HG02973 (cell line): ENCODE measurements at regions not wholly inside any gene's neighbourhood (a gene's known extent, or its start where the extent isn't known, plus 50 kb on each side); places are given as distances from the start of the nearest gene placed in this dataset.

Experiments used
- ATAC-seq: cut with Tn5 transposase; IDR thresholded peaks from one replicate; pipeline ENCODE4 v1.9.1; 2021; ENCODE audit warnings: moderate library complexity; ENCODE audit not compliant: unreplicated experiment

DNA sequence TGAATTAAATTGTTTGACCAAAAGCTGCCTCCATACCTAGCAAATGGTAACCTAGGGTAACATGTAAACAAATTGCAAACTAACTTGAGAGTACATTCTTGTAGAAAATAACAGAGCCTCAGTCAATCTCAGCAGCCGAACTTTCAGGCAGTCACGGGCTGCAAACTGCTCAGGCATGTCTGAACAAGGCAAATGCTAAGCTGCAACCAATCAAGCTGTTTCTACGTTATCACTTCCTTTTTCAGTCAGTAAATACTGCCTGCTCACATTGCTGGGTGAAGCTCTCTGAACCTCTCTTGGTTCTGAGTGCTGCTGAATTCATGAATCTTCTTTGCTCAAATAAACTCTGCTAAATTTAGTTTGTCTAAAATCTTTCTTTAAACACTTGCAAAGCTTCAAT is 1212.4 kb downstream of the SORCS1 start:
- peak; percentile 88 for ATAC-seq

DNA sequence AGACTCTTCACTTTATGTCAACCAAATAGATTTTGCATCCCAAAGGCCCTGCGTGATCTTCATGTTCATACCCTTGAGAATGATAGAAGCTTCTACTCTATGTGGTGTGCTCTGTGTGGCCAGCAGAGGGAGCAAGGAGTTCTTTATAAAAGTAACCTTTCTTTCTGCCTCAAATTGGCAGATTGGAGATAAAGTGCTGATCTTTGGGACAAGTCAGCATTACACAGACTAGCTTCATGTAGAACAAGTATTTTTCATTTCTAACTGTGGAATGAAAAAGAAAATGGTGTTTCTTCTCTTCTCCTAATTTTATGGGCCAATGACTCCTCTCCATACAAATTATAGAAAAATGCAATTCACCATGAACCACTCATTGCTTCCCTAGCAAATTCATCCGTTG is 1214.1 kb downstream of the SORCS1 start:
- no peak for ATAC-seq

DNA sequence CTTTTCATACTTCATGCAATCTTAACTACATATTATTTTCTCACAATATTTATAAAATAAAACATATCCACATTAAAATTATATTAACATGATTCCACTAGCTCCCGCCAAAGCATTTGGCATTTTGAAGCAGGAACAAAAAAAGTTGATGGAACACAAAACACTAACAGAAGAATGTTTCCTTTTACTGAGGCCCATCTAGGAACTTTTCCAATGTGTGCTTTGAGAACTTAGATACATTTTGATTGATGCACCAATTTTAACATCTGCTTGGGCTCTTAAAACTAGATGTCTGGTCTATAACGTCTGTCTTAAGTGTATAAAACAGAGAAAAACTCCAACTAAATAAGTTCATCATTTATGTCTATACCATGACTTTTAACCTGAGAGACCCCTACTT is 1214.8 kb downstream of the SORCS1 start:
- ATAC-seq, result no peak

DNA sequence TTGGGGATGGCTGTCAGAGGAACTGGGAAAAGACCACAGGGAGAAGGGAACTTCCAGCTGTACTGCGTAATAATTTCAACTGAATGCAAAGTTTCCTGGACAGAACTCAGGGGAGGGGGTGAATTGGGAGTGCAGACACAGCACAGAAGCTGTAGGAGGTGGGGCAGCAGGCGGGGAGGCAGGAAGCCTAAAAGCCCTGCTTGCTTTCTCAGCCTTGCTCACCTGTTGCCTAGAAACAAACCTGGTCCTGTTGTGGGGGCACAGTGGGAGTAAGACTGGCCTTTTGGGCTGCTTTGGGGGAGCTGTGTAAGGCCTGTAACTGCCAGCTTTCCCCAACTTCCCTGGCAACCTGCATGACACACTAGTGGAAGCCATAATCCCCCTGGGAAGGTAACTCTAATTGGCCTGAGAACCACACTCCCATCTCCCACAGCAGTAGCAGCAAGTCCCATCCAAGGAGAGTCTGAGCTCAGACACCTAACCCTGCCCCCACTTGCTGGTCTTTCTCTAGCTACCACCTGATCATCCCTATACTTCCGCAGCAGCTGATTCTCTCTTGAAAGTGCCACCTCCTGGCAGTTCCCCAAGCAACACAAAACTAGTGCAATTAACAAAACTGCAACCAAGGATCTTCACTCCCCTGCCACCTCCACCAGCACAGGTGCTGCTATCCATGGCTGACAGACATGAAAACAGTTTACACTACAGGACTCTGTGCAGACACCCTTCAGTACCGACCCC is 1239.3 kb downstream of the SORCS1 start:
- no peak for ATAC-seq

DNA sequence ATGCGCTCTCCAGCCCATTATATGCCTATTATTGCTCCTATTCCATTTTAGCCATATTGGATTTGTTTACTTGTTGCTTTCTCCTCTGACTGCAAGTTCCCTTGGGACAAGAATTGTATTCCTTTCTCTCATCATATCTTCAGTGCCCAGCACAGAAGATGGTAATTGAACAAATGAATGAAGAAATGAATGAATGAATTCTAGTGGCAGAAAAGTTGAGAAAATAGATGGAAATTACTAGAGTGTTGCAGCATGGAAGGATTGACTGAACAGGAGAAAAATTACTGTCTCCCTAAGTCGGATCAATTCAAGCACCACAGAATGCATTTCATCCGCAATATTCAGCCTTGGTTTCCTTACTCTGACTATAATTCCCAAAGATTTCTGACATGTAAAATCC is 1243.2 kb downstream of the SORCS1 start:
- ATAC-seq, result no peak

DNA sequence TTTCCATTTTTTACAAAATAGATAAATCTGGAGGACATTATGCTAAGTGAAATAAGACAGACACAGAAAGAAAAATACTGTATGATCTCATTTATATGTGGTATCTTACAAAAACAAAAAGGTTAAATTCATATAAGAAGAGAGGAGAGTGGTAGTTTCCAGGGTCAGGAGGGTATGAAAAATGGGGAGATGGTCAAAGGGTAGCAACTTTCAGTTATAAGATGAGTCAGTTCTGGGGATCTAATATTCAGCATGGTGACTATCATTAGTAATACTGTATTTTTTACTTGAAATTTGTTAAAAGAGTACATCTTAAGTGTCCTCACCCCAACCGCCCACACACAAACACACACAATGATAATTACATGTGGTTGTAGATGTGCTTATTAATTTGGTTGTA is 1250.1 kb downstream of the SORCS1 start:
- no peak for ATAC-seq

DNA sequence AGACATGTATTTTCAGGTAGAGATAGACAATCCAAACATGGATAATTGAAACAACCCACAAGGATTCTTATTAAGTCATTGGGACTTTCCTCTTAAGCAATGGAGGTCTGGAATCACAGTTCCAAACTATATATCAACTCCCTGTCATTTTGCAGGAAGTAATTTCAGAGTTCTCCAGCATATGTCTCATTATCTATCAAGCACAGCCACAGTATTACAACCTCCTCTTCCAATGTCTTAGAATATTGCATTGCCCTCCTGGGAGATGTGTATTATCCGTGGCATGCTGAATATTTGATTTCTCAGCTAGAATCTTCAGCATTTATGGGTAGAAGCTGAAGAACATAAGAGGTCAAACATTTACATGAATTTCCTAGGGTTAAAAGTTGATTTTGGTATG is 1255.8 kb downstream of the SORCS1 start:
- ATAC-seq, result no peak

DNA sequence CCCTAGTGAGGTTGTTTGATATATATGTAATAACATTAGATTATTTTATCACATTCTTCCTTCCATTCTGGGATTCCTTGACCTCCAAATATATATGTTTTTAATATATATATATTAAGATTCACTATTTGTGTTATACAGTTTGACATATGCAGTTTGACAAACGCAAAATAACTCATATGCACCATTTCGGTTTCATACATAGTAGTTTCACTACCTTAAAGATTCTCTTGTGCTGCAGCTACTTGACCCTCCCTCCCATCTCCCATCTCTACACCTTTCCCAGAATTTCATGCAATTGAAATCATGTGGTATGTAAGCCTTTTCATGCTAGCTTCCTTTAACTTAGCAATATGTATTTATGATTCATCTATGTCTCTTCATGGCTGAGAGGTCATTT is 1244.4 kb downstream of the SORCS3 start:
- ATAC-seq, result no peak

DNA sequence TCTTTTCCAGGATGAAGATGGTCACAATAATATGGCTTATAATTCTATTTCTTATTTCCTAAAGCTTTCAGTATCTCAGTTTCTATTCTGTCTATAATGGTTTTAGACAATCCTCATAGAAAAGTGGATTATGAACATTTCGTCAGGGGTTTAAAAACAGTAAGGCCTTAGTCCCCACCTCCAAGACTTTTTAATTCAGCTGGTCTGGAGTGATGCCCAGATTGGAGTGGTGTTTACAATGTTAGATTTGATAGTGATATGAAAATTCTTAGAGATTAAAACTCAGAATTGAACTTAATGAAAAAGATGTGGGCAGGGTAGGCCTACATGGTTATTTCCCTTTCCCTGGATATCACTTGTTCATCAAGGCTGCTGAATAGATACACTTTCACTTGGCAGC is 1238.3 kb downstream of the SORCS3 start:
- no peak for ATAC-seq

DNA sequence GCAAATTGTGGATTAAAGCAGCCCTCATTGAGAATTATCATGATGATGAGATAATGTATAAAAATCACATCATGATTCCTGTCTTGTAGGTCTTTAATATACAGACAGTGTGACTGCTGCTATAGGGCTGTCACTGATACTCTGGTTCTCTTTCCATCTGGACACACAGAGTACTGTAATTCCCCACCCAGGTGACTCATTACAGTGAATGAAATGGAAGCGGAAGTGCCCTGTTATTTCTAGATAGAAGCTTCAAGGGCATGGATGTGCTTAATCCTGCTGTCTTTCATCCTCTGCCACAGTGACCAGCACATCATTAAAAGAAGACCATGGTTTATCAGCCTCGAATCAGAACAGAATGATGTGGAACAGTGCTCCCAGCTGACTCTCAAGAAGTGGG is 1234.0 kb downstream of the SORCS3 start:
- no peak for ATAC-seq

DNA sequence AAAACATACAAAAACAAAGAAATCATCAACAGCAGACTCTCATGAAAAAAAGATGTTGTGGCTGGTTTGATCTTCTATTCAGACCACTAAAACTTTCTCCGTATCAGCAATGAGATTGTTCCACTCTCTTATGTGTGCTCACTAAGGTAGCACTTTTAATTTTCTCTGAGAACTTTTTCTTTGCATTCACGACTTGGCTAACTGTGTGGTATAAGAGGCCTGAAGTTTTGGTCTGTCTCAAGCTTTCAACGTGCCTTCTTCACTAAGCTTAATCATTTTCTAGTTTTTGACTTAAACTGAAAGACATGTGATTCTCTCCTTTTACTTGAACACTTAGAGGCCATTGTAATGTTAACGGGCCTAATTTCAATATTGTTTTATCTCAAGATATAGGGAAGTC is 1231.6 kb downstream of the SORCS3 start:
- no peak for ATAC-seq

DNA sequence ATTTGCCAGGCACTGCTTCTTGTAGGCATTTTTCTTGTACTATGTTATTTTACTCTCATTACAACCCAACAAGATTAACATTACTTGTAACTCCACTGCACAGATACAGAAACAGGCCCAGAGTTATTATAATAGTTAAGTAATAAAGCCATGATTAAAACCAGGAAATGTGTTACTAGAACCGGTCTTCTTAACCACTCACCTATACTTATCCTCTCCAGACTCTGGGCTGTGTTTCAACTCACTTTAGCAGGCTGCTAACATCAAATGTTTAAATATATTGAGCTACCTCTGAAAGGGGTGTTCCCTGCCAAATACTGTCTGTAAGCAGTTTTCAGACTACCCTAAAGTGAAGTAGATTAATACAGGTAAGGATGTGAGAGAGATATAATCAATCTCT is 1227.8 kb downstream of the SORCS3 start:
- ATAC-seq, result no peak

DNA sequence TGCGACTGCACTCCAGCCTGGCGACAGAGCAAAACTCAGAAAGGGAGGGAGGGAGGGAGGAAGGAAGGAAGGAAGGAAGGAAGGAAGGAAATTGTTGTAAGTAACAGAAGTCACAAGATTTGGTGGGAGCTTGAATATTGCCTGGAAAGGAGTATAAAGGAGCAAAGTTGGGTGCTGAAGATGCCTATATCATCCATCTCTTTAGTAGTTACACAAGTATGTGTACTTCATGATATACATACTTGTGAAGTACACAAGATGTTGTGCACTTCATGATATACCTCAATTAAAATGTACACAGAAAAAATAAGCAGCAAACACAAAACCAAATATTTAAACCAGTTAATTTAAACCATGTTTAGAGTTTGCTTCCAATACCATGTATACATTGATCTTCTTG is 1223.8 kb downstream of the SORCS3 start:
- no peak for ATAC-seq

DNA sequence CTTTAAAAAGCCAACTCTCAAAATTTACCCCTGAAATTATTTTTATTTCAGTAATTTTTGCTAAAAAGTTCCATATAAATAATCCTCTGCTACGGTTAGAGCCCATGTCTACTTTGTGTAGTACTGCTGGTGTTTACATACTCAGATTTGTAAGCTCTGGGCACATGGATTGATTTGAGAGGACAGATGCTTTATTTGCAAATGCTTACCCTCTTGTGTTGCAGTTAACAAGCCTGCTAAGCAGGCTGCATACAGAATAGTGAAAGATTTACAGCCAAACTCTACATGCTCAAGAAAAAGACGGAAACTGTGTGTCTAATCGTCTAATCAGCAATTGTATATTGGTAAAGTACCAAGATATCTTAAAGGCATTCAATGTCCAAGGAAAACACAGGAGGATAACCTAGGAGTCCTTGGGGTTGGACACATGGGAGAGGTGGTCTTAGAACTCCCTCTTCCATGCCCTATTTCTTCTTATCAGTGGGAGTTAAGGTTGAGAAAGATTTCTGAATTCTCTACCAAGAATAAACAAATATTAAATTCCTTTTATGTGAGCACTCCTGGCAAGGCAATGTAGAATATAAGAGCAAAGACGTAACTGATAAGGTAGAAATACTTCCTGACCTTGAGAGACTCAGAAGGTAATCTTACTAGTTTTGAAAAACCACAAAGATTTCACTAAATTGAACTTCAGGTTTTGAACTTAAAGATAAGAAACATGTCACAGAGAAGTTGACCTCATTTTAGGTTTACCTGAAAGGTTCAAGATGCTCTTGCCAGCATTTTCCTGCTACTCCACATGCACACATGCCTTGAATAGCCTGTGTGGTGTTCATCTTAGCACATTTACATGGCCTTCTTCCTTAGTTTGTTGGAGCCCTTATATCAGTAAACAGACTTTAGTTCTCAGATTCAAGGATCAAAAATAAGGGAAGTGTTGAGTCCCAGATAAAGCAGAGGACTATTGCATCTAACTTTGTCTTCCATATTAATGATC is 1216.5 kb downstream of the SORCS3 start:
- ATAC-seq, result no peak

DNA sequence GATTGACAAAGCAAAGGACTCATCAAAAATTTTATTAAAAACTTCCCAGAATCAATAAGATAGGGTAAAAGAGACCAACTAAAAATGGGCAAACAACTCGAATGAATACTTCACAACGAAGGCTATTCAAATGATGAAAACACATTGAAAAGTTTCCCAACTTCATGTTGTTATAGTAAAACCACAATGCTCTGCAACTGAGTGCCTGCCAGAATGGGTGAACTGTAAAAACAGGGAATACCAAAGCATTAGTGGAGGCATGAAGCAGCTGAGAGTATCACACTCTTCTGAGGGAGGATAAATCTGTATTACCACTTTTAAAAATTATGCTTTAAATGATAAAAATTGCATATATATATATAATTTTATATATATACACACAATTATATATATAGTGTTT is 1214.7 kb downstream of the SORCS3 start:
- ATAC-seq, result no peak

DNA sequence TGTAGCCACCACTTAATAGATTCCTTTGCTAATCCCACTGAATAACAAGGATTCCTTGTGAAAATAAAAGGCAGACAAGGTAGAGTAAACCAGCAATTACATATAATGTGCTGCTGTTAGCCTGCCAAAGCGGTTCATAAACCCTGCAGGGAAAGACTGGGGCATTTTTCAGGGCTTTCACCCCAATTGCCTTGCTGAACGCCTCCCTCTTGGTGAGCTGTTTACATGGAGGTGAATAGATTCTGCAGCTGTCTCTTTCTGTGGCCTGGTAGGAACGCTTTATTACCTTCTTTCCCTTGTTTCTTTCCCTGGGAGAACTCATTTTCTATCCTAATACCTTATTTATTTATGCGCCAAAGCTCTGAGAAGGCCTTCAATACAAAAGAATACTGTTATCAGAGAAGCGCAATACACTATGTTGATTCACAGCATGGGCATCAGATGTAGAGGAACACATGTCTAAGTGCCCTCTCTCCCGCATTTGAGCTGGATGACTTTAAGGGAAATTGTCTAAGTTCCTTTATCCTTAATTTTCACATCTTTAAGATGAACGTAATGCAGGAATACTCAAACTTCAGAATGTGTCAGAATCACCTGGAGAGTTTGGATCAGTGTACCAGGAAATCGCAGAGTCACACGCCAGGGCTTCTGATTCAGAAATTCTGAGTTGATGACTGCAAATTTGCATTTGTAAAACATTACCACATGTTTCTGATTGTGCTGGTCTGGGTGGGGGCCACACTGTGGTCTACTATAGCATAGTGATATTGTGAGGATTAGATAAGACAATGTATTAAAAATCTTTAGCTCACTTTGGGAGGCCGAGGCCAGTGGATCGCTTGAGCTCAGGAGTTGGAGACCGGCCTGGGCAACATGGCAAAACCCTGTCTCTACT is 1203.8 kb downstream of the SORCS3 start:
- ATAC-seq, result no peak

DNA sequence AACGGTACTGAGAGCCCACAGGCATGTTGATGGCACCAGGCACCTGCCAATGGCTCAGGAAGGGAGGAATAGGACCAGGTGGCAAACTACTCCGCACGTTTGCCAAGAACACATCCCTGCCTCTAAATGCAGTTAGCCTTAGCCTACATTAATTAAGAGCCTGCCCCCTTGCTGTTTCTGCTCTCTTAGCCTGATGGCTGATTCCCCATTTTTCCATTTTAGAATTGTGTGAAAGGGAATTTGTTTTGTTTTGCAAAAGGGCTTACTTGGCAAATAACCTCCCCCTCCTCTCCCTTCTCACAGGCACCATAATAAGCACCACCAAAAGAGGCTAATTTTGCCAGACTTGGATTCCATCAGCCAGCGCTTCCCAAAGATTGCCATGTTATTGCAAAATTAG is 1203.2 kb downstream of the SORCS3 start:
- ATAC-seq, result no peak

DNA sequence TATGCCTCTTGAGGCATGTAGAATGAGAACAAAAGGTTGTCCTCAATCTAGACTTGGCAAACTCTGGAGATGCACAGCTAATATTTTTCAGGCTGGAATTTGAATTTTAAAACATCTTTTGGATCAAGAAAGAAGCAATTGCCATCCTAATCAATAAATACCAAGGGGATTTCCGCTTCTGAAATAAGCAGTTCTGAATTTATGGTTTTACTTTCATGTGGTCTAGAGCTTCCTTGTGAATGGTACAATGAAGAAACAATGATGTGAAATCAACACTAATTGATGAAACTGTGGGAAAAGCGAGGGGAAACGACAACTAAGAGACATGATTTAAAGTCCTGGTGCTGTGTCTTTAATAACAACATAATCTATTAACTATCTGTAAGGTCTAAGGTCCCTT is 1202.7 kb downstream of the SORCS3 start:
- ATAC-seq, result no peak

DNA sequence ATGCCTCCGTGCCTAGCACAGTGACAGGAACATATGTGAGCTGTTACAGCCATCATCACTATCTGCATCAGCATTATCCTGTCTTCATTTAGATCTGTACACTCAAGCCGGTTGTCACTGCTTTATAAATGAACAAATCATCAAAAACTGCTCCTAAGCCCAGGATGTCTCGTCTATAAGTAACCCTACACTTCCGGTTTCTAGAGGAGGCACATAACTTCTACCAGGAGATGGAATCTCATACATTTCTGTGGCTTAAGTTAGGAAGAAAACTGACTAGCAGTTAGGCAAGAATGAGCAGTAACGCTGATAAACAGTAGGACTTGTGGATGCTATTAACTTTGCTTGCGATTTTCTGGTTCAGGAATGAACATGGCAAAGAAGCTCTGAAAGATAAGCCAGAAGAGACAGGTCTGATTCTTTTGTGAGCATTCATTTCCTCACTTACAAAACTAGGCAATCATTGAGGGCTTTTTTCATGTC is 1199.2 kb downstream of the SORCS3 start:
- no peak for ATAC-seq

DNA sequence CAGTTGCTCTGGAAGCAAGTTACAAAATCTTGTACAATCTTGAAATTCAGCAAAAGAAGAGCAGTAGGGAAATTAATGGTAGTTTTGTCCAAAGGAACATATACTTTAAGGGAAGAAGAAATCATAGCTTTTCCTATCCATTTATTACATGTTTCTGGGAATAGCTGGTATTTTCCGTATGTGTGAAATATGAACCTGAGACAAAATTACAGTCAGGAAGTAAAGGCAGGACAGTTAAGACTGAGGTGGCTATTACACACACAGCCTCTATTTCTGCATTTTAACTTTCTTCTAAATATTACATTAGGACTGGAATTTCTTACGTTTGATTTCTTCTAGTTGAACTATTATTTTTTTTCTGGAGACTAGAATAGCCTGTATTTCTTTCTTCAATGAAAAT is 1197.3 kb downstream of the SORCS3 start:
- ATAC-seq, result no peak

DNA sequence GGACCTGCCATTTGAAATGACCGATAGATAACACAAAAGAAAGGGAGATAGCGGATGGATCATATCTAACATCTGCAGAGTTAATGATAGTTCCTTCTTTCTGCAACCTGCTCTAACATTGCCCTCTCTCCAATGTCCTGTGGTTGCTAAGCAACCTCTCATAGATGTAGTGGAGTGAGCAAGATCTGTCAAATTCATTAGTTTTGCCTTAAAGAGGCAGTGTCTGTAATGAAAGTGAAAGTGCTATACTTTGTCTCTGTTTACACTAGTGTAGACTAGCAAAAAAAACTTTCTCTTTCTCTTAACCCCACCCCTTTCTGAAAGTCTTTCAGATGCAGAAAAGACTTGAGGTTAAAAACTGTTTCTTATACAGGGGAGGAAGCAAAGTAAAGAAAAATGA is 1196.9 kb downstream of the SORCS3 start:
- ATAC-seq, result peak; percentile 93
